MCF 10A (cell line): ENCODE measurements at regions not wholly inside any gene's neighbourhood (a gene's known extent, or its start where the extent isn't known, plus 50 kb on each side); places are given as distances from the start of the nearest gene placed in this dataset.

Source experiments
- BruUV-seq: library from RNA; stranded (reverse); fragments of 400-500 nt; replicated peaks from 2 replicates; lab custom pipeline; 2021; lab: Mats Ljungman, UMichigan
- CTCF ChIA-PET: fragments of 300-600 bp; sonication (Branson Sonifier 250); formaldehyde crosslinking; extraction: SDS; loops from one replicate; lab custom pipeline; 2021; ENCODE audit warnings: antibody characterized with exemption, inconsistent platforms; lab: Yijun Ruan, JAX
- POLR2A ChIA-PET: fragments of 300-600, 350-650 bp; sonication (Branson Sonifier 250); formaldehyde crosslinking; extraction: SDS; loops from one replicate; lab custom pipeline; 2020; ENCODE audit warnings: antibody characterized with exemption, inconsistent platforms; lab: Yijun Ruan, JAX
- DNase-seq: peaks from one replicate; pipeline ENCODE4 v3.0.0-alpha.2; 2018; ENCODE audit not compliant: unreplicated experiment
- H3K27ac Mint-ChIP-seq: one replicate; pipeline ENCODE4 v1.8.0; 2022; ENCODE audit warnings: mild to moderate bottlenecking, low read depth, mixed read lengths; ENCODE audit not compliant: unreplicated experiment
- H3K27me3 Mint-ChIP-seq: one replicate; pipeline ENCODE4 v1.8.0; 2022; ENCODE audit warnings: mixed read lengths; ENCODE audit not compliant: insufficient read depth, unreplicated experiment
- H3K36me3 Mint-ChIP-seq: one replicate; pipeline ENCODE4 v1.8.0; 2022; ENCODE audit warnings: mild to moderate bottlenecking, moderate library complexity, mixed read lengths; ENCODE audit not compliant: insufficient read depth, unreplicated experiment
- H3K4me1 Mint-ChIP-seq: one replicate; pipeline ENCODE4 v1.8.0; 2022; ENCODE audit warnings: mixed read lengths; ENCODE audit not compliant: insufficient read depth, unreplicated experiment
- H3K4me3 Mint-ChIP-seq: one replicate; pipeline ENCODE4 v1.8.0; 2022; ENCODE audit warnings: mild to moderate bottlenecking, moderate library complexity, mixed read lengths; ENCODE audit not compliant: unreplicated experiment
- H3K9me3 Mint-ChIP-seq: one replicate; pipeline ENCODE4 v1.8.0; 2022; ENCODE audit warnings: mixed read lengths; ENCODE audit not compliant: unreplicated experiment
- CTCF ChIP-seq: fragments of 200-600 bp; IDR thresholded peaks from one replicate; pipeline ENCODE4 v1.8.0; 2022; ENCODE audit warnings: antibody characterized with exemption, mild to moderate bottlenecking; ENCODE audit not compliant: unreplicated experiment
- intact Hi-C: fragments of 100-400 bp; cut with micrococcal nuclease; formaldehyde crosslinking; loops from 2 replicates; pipeline ENCODE4 v1.14.1; 2022

- Mint-ChIP-seq H3K27me3 (peaks cover 59% of the 10 kb centered on the region), H3K27ac (no peak overlapping the region), H3K4me3 (no peak overlapping the region), H3K9me3 (no peaks in the 10 kb centered on the region), H3K4me1 (no peaks in the 10 kb centered on the region), H3K36me3 (no peaks in the 10 kb centered on the region)
- BruUV-seq, result no TSS peak
- CTCF ChIA-PET, result interaction anchor here (0.6 to 6.9 kb wide), 25 partner anchors 9 to 694 kb away, joined by 3 to 41 read pairs (median 4); no protein-coding TSS in a partner anchor
- intact Hi-C loops, result loop anchor here (1.0 kb wide), 1 partner anchor 63 kb away; no protein-coding TSS in a partner anchor
- peak; percentile 70 for DNase-seq
- POLR2A ChIA-PET, result interaction anchor here (1.0 kb wide), 1 partner anchor 9 kb away, joined by 3 read pairs; no protein-coding TSS in a partner anchor
- TF ChIP-seq CTCF, result peak; percentile 63
Measured at GRCh38 chr11:43567396-43567975, 113.1 kb upstream of the HSD17B12 start.

- BruUV-seq, result no TSS peak
- no peaks in the 10 kb centered on the region for H3K36me3 Mint-ChIP-seq
- no peak overlapping the region for H3K27ac Mint-ChIP-seq
- no peak overlapping the region for H3K4me3 Mint-ChIP-seq
- intact Hi-C loops, result loop anchor here (10.0 kb wide), 2 partner anchors 242 to 282 kb away; no protein-coding TSS in a partner anchor
- H3K9me3 Mint-ChIP-seq, result no peaks in the 10 kb centered on the region
- TF ChIP-seq CTCF, result peak; percentile 31
- POLR2A ChIA-PET, result no interaction called here
- H3K4me1 Mint-ChIP-seq, result peaks cover 11% of the 10 kb centered on the region
- DNase-seq, result peak; percentile 45
- CTCF ChIA-PET, result interaction anchor here (0.5 to 1.7 kb wide), 6 partner anchors 9 to 1798 kb away, joined by 3 to 6 read pairs (median 4); no protein-coding TSS in a partner anchor
- peaks cover 100% of the 10 kb centered on the region for H3K27me3 Mint-ChIP-seq
Measured at GRCh38 chr11:43573233-43573632, 107.3 kb upstream of the HSD17B12 start.

- no peak for DNase-seq
- H3K27ac Mint-ChIP-seq, result no peak overlapping the region
- no peaks in the 10 kb centered on the region for H3K36me3 Mint-ChIP-seq
- TF ChIP-seq CTCF, result no peak
- peaks cover 96% of the 10 kb centered on the region for H3K27me3 Mint-ChIP-seq
- BruUV-seq, result no TSS peak
- H3K9me3 Mint-ChIP-seq, result no peaks in the 10 kb centered on the region
- ChIA-PET POLR2A (no interaction called here), CTCF (interaction anchor here (0.6 to 1.7 kb wide), 3 partner anchors 9 to 1798 kb away, joined by 4 to 6 read pairs (median 6); no protein-coding TSS in a partner anchor)
- H3K4me3 Mint-ChIP-seq, result no peak overlapping the region
- peaks cover 11% of the 10 kb centered on the region for H3K4me1 Mint-ChIP-seq
- intact Hi-C loops, result loop anchor here (10.0 kb wide), 2 partner anchors 241 to 281 kb away; no protein-coding TSS in a partner anchor
Measured at GRCh38 chr11:43573873-43574272, 106.7 kb upstream of the HSD17B12 start.

GRCh38 chr11:43574411-43574810, 106.1 kb upstream of the HSD17B12 start:
- no peak overlapping the region for H3K4me3 Mint-ChIP-seq
- H3K4me1 Mint-ChIP-seq, result peaks cover 11% of the 10 kb centered on the region
- intact Hi-C loops, result loop anchor here (10.0 kb wide), 2 partner anchors 240 to 280 kb away; no protein-coding TSS in a partner anchor
- POLR2A ChIA-PET, result no interaction called here
- H3K36me3 Mint-ChIP-seq, result no peaks in the 10 kb centered on the region
- no peaks in the 10 kb centered on the region for H3K9me3 Mint-ChIP-seq
- TF ChIP-seq CTCF, result no peak
- DNase-seq, result no peak
- no peak overlapping the region for H3K27ac Mint-ChIP-seq
- no TSS peak for BruUV-seq
- H3K27me3 Mint-ChIP-seq, result peaks cover 91% of the 10 kb centered on the region
- CTCF ChIA-PET, result interaction anchor here (0.7 to 0.9 kb wide), 3 partner anchors 58 to 277 kb away, joined by 3 to 6 read pairs (median 3); no protein-coding TSS in a partner anchor
